ENCODE measurements at regions not wholly inside any gene's neighbourhood (a gene's known extent, or its start where the extent isn't known, plus 50 kb on each side); places are given as distances from the start of the nearest gene placed in this dataset.

- Histone ChIP-seq H3K9me3 (ENCODE audit: control insufficient read depth in 4 of 4, low read length in 3 of 4) (no peaks in the 10 kb centered on the region), H3K4me1 (ENCODE audit: control insufficient read depth in 4 of 4, insufficient read depth in 4 of 4, low read length in 3 of 4) (peaks cover 0 to 5% (median 3%) of the 10 kb centered on the region in 4 donors), H3K4me3 (ENCODE audit: low read depth in 1 of 3, low read length in 3 of 3) (no peak overlapping the region), H3K9ac (ENCODE audit: low read depth in 1 of 2, low read length in 2 of 2) (no peak overlapping the region), H3K36me3 (ENCODE audit: control insufficient read depth in 4 of 4, insufficient read depth in 3 of 4, low read depth in 1 of 4, low read length in 3 of 4) (no peaks in the 10 kb centered on the region), H3K27ac (ENCODE audit: low read depth in 1 of 2, low read length in 2 of 2) (no peak overlapping the region), H3K27me3 (ENCODE audit: control insufficient read depth in 4 of 4, insufficient read depth in 4 of 4, low read length in 3 of 4) (no peaks in the 10 kb centered on the region)
- no peak for TF ChIP-seq HNF4A (conservative IDR thresholded peaks at IDR 0.05)
- no peak for TF ChIP-seq FOXA1 (IDR thresholded peaks at IDR 0.05)
- TF ChIP-seq TAF1 (conservative IDR thresholded peaks at IDR 0.05), result no peak
- TF ChIP-seq GABPA (IDR thresholded peaks at IDR 0.05 in 1 of 2, conservative IDR thresholded peaks at IDR 0.05 in 1 of 2), result no peak
- no peak for TF ChIP-seq FOXA2 (IDR thresholded peaks at IDR 0.05)
- TF ChIP-seq CTCF (IDR thresholded peaks at IDR 0.05; ENCODE audit: low read depth, low read length, missing input control), result no peak
- TF ChIP-seq MAX (IDR thresholded peaks at IDR 0.05), result no peak
- TF ChIP-seq SP1 (IDR thresholded peaks at IDR 0.05), result no peak
- TF ChIP-seq EGR1 (IDR thresholded peaks at IDR 0.05; ENCODE audit: low read depth in 2 of 2), result no peak
- TF ChIP-seq ZBTB33 (IDR thresholded peaks at IDR 0.05), result no peak
- no peak for TF ChIP-seq REST (IDR thresholded peaks at IDR 0.05)
- no peak for TF ChIP-seq ATF3 (IDR thresholded peaks at IDR 0.05)
- no peak for TF ChIP-seq HNF4G (IDR thresholded peaks at IDR 0.05)
- TF ChIP-seq NR2F2 (IDR thresholded peaks at IDR 0.05), result no peak
- no peak for TF ChIP-seq RXRA (IDR thresholded peaks at IDR 0.05)
- TF ChIP-seq JUND (IDR thresholded peaks at IDR 0.05), result no peak
- no peak for TF ChIP-seq YY1 (IDR thresholded peaks at IDR 0.05)
- no peak for DNase-seq (ENCODE audit: low spot score)
- WGBS, result 80% methylated on average over 7 of the region's 7 CpGs
Observed at GRCh38 chr2:37827455-37827854, 97.6 kb upstream of the RMDN2 start.
